ENCODE measurements at regions not wholly inside any gene's neighbourhood (a gene's known extent, or its start where the extent isn't known, plus 50 kb on each side); places are given as distances from the start of the nearest gene placed in this dataset.
A peak's percentile ranks its signal among the peaks of the same experiment; 100 is the strongest.

DNA sequence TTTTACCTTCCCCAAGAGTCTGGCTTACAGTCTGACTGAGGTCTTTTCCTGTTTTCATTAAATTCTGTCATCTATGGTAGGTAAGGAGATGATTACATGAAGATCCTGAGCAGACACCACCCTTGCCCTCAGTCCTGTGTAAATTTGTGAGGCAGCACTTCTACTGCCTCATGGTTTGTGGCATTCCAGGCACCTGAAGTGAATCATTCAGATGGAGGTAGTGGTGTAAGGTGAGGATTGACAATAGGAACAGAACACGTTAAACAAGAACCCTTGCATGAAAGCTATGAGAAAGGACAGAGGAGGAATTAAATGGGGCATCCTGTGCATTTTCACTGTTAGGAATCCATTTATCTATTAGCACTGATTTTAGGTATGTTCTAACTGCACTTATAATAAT lies 618.6 kb downstream of the TLL1 start:
- no peak for DNase-seq (ENCODE audit: low spot score)

DNA sequence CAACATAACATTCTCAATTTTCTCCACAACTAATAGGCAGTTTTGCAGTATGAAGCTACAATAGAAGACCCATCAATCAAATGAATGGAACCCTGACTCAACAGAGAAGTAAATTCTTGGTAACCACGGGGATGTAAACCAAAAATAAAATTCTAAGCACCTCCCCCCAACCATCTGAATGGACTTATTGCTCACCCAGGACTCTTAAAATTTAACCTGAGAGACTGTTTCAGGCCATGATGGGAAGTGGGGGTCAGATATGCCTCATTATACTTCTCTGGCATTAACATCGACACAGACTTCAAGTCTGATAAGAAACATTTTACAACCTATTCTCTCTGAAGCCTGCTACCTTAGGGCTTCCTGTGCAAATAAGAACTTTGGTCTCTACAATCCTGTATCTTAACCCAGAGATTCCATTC lies 620.9 kb downstream of the TLL1 start:
- DNase-seq (ENCODE audit: low spot score) = peak; percentile 38

GRCh38 chr4:166498546-166498945 lies 625.5 kb downstream of the TLL1 start:
- no peak for DNase-seq (ENCODE audit: low spot score)

GRCh38 chr4:166499820-166500219 lies 626.8 kb downstream of the TLL1 start:
- DNase-seq (ENCODE audit: low spot score) = no peak

- DNase-seq (ENCODE audit: low spot score) = no peak
These were observed 628.9 kb downstream of the TLL1 start for GRCh38 chr4:166501941-166502382.

GRCh38 chr4:166502660-166503059 lies 629.6 kb downstream of the TLL1 start:
- DNase-seq (ENCODE audit: low spot score) = no peak

DNA sequence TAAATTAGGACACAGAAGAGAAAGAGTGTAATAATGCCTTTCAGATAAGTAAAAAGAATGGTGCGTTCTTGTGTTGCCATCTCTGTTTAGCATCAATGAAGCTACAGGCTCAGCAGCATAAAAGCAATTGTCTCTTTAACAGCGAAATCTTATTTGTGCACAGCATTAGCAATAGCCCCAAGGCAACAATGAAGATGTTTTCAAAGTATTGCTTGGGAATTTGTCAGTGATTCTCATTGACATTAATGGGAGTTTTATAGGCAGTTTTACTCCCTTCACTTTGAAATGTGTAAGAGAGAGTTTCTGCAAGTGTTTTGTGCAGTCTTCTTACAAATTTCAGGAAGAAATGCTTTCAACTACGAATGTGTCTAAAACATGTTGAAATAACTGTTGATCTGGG lies 633.0 kb downstream of the TLL1 start:
- DNase-seq (ENCODE audit: low spot score) = no peak

DNA sequence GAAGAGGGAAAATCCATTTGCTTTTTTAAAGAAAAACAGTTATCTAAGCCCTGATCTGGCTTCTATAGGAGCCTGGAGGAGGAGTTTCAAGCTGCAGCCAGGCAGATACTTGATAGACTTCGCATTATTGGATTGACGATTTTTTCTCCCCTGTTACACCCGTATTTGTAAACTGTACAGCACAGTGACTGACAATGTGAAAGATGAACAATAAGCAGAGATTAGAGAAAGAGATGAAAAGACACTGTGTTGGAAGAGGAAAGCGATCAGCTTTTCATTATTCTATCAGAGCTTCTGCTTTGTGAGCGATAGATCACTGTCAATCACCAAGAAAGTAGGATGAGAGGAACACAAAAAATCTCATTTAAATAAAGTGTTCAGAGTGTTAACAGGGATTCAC lies 639.2 kb downstream of the TLL1 start:
- DNase-seq (ENCODE audit: low spot score) = no peak

GRCh38 chr4:166518315-166518714 lies 645.3 kb downstream of the TLL1 start:
- no peak for DNase-seq (ENCODE audit: low spot score)

DNA sequence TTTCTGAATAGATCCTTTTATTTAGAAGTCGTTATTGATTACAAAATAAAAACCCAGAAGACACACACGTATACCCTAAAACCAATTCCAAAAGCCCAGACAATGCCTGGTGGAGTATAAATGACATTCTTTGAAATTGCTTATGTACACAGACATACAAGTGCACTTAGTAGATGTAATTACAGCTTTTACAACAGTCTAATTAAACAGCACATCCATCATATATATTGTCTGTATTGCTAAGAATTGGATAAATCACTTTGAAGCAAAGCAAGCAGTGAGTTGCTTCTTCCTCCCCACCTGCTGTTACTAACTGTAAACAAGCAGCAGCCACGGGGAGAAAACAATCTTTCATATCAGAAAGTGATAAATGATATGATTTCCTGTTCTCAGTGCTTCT lies 645.7 kb downstream of the TLL1 start:
- DNase-seq (ENCODE audit: low spot score) = no peak

- no peak for DNase-seq (ENCODE audit: low spot score)
These were observed 646.7 kb downstream of the TLL1 start for GRCh38 chr4:166519774-166520173.

GRCh38 chr4:166527500-166527899 lies 654.5 kb downstream of the TLL1 start:
- no peak for DNase-seq (ENCODE audit: low spot score)

DNA sequence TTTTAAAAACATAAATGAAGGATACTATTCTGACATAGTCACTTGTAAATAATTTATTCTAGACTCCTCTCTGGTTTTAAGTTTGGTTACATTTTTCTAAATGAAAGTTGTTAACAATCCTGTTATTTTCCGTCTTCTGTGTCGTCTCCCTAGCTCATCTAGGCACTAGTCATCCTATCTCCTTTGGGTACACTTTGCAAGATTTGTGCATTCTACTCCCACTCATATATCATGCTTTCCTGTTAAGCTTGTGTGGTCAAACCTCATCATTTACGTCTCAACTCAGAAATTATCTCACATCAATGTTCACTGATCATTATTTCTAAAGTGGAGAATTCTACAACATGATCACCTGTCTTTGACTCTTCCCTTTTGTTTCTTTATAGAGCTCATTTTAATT lies 658.7 kb downstream of the TLL1 start:
- DNase-seq (ENCODE audit: low spot score) = no peak

DNA sequence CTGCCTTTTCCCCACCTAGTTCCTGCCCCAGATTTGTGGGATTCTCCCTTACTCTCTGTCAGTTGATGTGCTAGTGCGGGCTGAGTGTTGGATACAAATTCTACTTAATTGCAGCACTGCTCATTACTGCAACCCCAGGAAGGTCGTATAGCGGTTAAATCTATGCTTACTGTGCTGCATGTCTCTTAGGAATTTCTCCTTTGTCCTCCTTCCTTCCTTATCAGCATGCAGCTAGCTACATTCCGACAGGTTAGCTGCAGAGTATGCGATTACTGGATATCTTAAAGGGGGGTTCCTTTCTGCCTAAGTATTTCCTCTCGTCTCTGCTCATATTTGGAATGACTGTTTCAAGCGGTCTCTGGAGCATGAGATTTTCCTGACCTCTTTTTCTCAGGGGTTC lies 662.8 kb downstream of the TLL1 start:
- DNase-seq (ENCODE audit: low spot score) = no peak

- no peak for DNase-seq (ENCODE audit: low spot score)
These were observed 665.5 kb downstream of the TLL1 start for GRCh38 chr4:166538491-166539005.

- no peak for DNase-seq (ENCODE audit: low spot score)
These were observed 673.0 kb downstream of the TLL1 start for GRCh38 chr4:166546009-166546408.

DNA sequence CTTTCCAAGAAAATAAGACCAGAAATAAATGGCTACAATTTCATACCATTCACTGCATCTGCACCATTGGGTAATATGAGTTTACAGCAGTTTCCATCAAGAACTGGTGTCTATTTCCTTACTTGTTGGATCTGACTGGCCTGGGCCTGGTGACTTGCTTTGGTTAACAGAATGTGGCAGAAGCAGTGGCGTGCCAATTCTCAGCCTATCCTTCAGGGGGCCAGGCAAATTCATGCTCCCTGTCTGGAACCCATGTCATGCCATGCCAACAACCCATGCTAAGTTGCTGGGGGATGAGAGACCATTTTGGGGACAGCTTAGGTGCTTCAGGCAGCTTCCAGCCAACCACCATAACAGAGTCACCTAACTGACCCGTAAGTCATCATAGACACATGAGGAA lies 656.7 kb downstream of the SPOCK3 start:
- no peak for DNase-seq (ENCODE audit: low spot score)

- no peak for DNase-seq (ENCODE audit: low spot score)
These were observed 648.8 kb downstream of the SPOCK3 start for GRCh38 chr4:166585491-166585890.

- peak; percentile 43 for DNase-seq (ENCODE audit: low spot score)
These were observed 639.9 kb downstream of the SPOCK3 start for GRCh38 chr4:166594326-166594946.

DNA sequence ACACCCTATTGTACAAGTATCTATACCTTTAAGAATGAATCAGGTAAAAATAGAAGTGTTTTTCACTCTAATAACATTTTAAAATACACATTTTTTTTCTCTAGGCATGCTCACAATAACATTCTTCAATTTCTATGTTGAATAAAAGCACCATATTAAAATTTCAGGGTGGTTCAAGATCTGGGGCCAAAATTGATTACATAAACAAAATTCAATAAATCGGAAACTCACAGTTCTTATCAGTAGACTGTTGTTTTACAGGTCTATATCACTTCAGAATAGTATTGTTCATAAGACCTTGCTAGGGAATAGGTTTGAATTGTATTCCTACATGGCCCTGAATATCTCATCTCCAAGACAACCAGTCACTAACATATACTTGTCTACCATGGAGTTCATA lies 634.0 kb downstream of the SPOCK3 start:
- no peak for DNase-seq (ENCODE audit: low spot score)

DNA sequence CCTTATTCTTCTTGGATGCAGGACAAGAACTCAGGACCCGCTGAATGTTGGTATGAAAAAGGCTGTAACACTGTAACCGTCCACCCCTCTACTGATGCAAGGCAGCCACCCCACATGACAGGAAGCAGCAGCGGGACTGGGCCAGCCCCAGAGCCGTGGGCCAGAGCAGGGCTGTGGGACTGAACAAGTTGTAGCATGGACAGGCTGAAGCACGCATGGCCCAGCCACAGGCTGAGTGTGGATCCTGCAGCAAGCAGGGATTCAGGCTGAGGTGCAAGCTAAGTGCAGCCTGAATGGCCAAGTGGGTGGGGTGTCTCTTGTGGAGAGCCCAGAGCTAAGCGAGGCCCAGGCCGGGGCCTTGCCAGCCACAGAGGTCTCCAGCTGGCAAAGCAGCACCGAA lies 632.2 kb downstream of the SPOCK3 start:
- no peak for DNase-seq (ENCODE audit: low spot score)

DNA sequence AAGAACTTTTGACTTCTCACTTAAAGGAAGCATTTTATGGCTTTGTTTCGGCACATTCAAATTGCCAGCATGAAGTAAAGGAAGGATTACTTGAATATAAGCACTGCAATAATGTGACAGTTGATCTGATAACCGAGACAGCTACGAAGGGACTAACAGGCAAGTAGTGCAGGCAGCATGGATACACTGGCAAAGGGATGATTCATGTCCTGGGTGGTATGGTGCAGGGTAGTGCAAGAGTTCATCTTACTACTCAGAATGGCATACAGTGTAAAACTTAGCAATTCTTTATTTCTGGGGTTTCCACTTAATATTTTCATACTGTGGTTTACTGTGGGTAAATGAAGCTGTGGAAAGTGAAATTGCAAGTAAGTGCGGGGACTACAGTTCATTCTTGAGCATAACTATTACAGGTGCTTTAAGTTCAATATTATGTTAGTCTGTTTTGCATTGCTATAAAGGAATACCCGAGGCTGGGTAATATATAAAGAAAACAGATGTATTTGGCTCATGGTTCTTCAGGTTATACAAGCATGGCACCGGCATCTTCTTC lies 611.8 kb downstream of the SPOCK3 start:
- DNase-seq (ENCODE audit: low spot score) = no peak

DNA sequence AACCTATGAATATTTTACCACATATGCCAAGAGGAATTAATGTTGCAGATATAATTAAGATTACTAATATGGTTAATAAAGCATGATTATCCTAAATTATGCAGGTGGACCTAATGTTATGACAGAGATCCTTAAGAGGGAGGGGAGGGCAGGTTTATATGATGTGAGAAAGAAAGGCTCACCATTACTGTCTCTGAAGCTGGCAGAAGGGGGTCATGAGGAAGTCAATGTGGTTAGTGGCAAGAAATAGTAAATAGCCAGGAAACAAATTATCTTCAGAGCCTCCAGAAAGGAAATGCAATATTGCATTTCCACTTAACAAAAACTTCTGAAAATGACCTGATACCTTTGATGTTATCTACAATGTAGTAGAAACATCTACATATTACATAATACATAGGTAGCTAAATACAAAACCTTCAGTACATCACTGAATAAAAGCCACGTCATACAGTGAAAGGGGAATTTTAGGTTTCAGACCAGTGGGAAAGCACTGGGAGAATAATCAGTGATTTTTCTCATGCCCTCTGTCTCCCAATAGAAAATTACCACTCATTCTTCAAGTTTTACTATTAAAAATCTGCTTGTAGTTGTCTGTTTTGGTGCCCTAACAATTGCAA lies 609.2 kb downstream of the SPOCK3 start:
- no peak for DNase-seq (ENCODE audit: low spot score)

DNA sequence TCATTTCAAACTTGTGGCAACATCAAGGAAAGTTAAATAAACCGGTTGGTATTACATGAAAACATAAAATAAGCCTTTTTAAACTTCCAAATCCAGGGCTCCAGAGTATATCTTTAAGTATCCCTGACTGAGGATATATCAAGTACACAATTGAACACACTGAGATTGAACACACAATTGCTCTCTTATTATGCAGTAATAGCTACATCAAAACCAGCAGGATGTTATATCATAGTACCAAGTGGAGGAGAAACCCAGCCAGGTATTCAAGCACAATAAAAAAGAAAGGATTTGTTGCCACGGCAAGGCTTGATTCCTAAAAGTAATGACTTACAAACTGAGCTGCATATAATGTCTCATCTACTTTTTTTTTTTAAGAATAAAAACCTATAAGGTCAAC lies 605.8 kb downstream of the SPOCK3 start:
- no peak for DNase-seq (ENCODE audit: low spot score)

Data from LoVo (cell line).